ENCODE measurements at regions not wholly inside any gene's neighbourhood (a gene's known extent, or its start where the extent isn't known, plus 50 kb on each side); places are given as distances from the start of the nearest gene placed in this dataset.

- TF ChIP-seq CTCF (IDR thresholded peaks at IDR 0.05) (no peak), NR3C1 (IDR thresholded peaks at IDR 0.05) (no peak), POLR2A (IDR thresholded peaks at IDR 0.05; ENCODE audit: low read length) (no peak), MAFK (IDR thresholded peaks at IDR 0.05; ENCODE audit: partially characterized antibody) (no peak)
These were observed 529.5 kb downstream of the TMTC2 start for GRCh38 chr12:83216230-83216629.

Measured in A549 (cell line).